Activated T-helper 2 cell treated with anti-CD3 and anti-CD28 coated beads, Interferon-gamma antibody, Interleukin-2, Interleukin-4, amounts not matched to agents 10 μg/mL and 5 μg/mL and 100 μg/mL, durations not matched to agents 14 hours and 24 hours and 36 hours (primary cell): ENCODE measurements at regions not wholly inside any gene's neighbourhood (a gene's known extent, or its start where the extent isn't known, plus 50 kb on each side); places are given as distances from the start of the nearest gene placed in this dataset.
"Not testable (repeated sequence)": the region's sequence is repeated elsewhere in the genome, so short reads cannot be mapped to it uniquely, and the experiment has no call there.

Experiments
- DNase-seq: peaks from one replicate; pipeline ENCODE4 v3.0.0; 2021; ENCODE audit warnings: low spot score
- H3K27ac Mint-ChIP-seq: one replicate; pipeline ENCODE4 v1.8.0; 2021; ENCODE audit warnings: mixed read lengths
- H3K27me3 Mint-ChIP-seq: one replicate; pipeline ENCODE4 v1.8.0; 2021; ENCODE audit warnings: low read depth, mixed read lengths
- H3K36me3 Mint-ChIP-seq: one replicate; pipeline ENCODE4 v1.8.0; 2021; ENCODE audit warnings: low read depth, mixed read lengths
- H3K4me1 Mint-ChIP-seq: one replicate; pipeline ENCODE4 v1.8.0; 2021; ENCODE audit warnings: low read depth, mixed read lengths
- H3K4me3 Mint-ChIP-seq: one replicate; pipeline ENCODE4 v1.8.0; 2021; ENCODE audit warnings: low read depth, mild to moderate bottlenecking, moderate library complexity, mixed read lengths
- H3K9me3 Mint-ChIP-seq: one replicate; pipeline ENCODE4 v1.8.0; 2021; ENCODE audit warnings: mixed read lengths
- intact Hi-C: fragments of 100-400 bp; cut with micrococcal nuclease; formaldehyde crosslinking; loops from one replicate; pipeline ENCODE4 v1.15.1; 2023

DNA sequence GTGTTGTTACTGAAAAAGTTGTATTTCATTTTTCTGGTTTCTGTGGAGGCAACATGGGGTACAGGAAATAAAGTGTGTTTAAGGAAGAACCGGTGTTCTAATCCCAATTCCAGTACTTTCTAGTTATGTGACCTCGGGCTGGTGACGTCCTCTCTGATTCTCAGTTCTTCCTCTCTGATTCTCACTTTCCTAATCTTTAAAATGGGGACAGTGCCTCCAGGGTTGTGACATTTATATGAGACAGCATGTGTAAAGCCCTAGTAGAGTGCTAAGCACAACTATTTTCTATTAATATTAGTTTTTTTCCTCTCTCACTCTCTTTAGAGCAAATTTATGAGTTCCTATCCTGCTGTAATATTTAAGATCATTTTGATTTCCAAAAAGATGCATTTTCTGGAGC lies 50.9 kb upstream of the PTPDC1 start:
- Mint-ChIP-seq H3K36me3 (peaks cover 3% of the 10 kb centered on the region), H3K9me3 (peaks cover 3% of the 10 kb centered on the region), H3K4me1 (peaks cover 15% of the 10 kb centered on the region), H3K27ac (no peak overlapping the region), H3K4me3 (no peak overlapping the region), H3K27me3 (peaks cover 8% of the 10 kb centered on the region)
- intact Hi-C loops, result no loop called here
- DNase-seq, result no peak

DNA sequence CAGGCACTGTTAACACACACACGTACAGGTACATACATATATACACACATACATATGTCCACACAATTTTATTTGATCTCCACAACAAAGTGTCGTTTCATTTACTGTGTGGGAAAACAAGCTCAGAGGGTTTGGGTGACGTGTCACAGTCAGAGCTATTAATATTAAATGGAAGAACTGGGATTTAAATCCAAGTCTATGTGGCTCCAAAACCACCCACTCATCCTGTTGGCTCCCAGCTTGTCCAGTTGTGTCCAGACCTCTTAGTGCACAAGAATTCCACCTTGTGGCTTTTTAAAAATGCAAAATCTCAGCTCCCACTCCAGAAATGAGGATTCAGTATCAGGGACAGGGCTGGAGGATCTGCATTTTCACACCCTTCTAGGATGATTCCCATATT lies 52.3 kb upstream of the PTPDC1 start:
- Mint-ChIP-seq H3K4me1 (peaks cover 15% of the 10 kb centered on the region), H3K4me3 (peak overlapping the region; percentile 88), H3K27me3 (peaks cover 8% of the 10 kb centered on the region), H3K9me3 (peaks cover 5% of the 10 kb centered on the region), H3K27ac (no peak overlapping the region), H3K36me3 (peaks cover 3% of the 10 kb centered on the region)
- DNase-seq, result no peak
- intact Hi-C loops, result no loop called here

DNA sequence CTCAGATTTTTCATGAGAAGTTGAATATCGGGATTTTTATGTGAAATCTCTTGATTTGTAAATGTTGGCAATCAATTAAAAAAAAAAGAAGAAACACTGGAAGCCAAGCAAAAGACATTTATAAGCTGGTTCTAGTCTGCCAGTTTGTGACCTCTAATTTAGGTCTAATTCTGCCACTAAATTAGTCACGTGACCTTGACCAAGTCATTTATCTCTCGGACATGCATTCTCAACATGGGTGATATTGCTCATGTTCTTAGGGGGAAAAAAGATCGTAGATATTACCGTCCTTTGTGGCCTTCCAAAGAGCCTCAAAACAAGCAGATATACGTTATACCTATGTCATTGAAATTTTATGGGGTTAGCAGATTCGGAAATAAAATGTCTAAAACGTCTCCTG lies 52.9 kb upstream of the PTPDC1 start:
- Mint-ChIP-seq H3K4me3 (peak overlapping the region; percentile 88), H3K27me3 (peaks cover 6% of the 10 kb centered on the region), H3K36me3 (peaks cover 3% of the 10 kb centered on the region), H3K9me3 (peaks cover 5% of the 10 kb centered on the region), H3K4me1 (peaks cover 15% of the 10 kb centered on the region), H3K27ac (peak overlapping the region; percentile 74)
- intact Hi-C loops, result no loop called here
- DNase-seq, result no peak

DNA sequence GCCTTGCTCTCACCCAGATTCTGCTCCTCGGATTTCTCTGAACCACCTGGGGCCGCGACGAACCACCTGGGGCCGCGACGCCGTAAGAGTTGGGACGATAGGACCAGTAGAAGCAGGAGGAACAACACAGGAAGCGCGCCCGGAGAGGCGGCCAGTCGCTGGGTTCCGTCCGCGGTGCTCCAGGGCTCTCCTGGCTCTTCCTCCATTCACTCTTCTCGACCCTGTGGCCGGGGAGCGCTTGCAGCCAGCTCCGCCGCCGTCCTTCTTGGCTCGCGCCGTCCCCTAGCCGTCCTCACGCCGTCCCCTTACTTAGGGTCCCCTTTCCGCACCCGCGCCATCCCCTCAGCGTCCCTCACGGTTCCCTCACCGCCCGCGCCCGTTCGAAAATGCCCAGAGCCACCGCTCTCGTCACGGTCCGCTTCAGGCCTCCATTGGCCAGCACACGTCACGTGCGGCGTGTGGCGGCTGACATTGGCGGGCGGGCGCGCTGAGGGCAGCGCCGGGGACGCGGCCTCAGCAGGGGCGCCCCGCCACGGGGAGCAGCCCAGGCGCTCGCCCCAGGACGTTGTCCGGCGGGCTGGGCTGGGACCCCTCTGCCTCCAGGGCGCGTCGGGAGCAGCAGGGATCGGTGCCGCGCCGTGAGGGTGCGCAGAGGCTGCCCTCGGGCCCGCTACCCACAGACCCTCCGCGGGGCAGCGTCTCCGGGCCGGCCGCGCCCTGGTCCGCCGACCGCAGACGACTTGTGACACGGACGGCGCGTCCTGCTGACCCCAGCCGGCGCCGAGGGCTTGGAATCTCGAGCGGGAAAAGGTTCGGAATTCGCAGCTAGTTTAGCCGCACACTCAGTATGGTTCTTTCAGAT lies 53.7 kb upstream of the PTPDC1 start:
- H3K27me3 Mint-ChIP-seq, result peaks cover 6% of the 10 kb centered on the region

DNA sequence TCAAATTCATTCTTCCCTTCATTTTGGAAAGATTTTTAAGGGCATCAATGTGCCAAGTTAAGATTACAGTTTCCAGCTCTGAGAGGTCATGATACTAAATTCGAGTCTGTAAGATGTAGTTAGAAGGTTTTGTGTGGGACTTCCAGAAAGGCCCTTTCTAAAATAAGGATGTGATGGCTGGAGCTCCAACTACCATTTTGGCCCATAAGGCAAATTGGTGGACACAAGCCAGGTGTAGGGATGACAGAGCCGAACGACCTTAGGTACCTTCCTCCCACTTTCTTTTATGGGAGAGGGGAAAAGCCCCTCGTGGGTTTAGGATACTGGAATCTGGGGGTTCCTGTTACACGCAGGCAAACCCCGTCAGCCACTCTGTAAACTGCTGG lies 54.3 kb upstream of the PTPDC1 start:
- Mint-ChIP-seq H3K9me3 (peaks cover 11% of the 10 kb centered on the region), H3K27ac (peak overlapping the region; percentile 88), H3K4me1 (peaks cover 15% of the 10 kb centered on the region), H3K36me3 (peaks cover 4% of the 10 kb centered on the region), H3K27me3 (peaks cover 4% of the 10 kb centered on the region), H3K4me3 (peak overlapping the region; percentile 88)
- intact Hi-C loops, result loop anchor here (1.0 kb wide), 1 partner anchor 136 kb away; no protein-coding TSS in a partner anchor
- DNase-seq, result no peak

More for the DNA sequence above, 53.7 kb upstream of the PTPDC1 start:
- Mint-ChIP-seq H3K4me1 (peaks cover 15% of the 10 kb centered on the region), H3K27ac (peak overlapping the region; percentile 88), H3K9me3 (peaks cover 5% of the 10 kb centered on the region), H3K4me3 (peak overlapping the region; percentile 88), H3K36me3 (peaks cover 3% of the 10 kb centered on the region)
- DNase-seq, result peak; percentile 78
- intact Hi-C loops, result loop anchor here (1.0 kb wide), 1 partner anchor 136 kb away; no protein-coding TSS in a partner anchor

DNA sequence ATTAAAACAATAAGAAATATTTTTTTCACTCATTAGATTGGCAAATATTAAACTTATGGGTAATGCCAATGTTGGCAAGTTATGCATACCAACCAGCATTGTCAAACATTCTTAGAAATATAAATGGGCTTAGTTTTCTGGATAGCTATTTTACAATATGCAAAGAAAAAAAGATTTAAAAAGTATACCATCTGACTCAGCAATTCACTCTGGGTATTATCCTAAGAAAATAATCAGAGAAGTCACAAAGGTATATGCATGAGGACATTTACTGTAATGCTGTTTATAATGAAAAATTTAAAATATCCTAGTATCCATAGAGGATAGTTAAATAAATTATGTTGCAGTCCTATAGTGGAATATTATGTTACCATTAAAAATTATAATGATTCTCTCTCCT lies 57.4 kb upstream of the PTPDC1 start:
- no peak overlapping the region for H3K27ac Mint-ChIP-seq
- peaks cover 15% of the 10 kb centered on the region for H3K4me1 Mint-ChIP-seq
- H3K27me3 Mint-ChIP-seq, result peaks cover 4% of the 10 kb centered on the region
- peaks cover 29% of the 10 kb centered on the region for H3K9me3 Mint-ChIP-seq
- H3K36me3 Mint-ChIP-seq, result peaks cover 6% of the 10 kb centered on the region
- intact Hi-C loops, result no loop called here
- DNase-seq, result no peak
- no peak overlapping the region for H3K4me3 Mint-ChIP-seq

DNA sequence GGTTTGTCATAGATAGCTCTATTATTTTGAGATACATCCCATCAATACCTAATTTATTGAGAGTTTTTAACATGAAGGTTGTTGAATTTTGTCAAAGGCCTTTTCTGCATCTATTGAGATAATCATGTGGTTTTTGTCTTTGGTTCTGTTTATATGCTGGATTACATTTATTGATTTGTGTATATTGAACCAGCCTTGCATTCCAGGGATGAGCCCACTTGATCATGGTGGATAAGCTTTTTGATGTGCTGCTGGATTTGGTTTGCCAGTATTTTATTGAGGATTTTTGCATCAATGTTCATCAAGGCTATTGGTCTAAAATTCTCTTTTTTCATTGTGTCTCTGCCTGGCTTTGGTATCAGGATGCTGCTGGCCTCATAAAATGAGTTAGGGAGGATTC lies 61.8 kb upstream of the PTPDC1 start:
- intact Hi-C loops, H3K4me3 Mint-ChIP-seq, H3K4me1 Mint-ChIP-seq, H3K36me3 Mint-ChIP-seq, H3K27ac Mint-ChIP-seq, DNase-seq, H3K27me3 Mint-ChIP-seq: not testable (repeated sequence)
- H3K9me3 Mint-ChIP-seq, result peaks cover 24% of the 10 kb centered on the region

DNA sequence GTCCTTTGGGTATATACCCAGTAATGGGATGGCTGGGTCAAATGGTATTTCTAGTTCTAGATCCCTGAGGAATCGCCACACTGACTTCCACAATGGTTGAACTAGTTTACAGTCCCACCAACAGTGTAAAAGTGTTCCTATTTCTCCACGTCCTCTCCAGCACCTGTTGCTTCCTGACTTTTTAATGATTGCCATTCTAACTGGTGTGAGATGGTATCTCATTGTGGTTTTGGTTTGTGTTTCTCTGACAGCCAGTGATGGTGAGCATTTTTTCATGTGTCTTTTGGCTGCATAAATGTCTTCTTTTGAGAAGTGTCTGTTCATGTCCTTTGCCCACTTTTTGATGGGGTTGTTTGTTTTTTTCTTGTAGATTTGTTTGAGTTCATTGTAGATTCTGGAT lies 63.4 kb upstream of the PTPDC1 start:
- DNase-seq, H3K4me3 Mint-ChIP-seq, H3K4me1 Mint-ChIP-seq, H3K27ac Mint-ChIP-seq, H3K27me3 Mint-ChIP-seq, H3K36me3 Mint-ChIP-seq, intact Hi-C loops: not testable (repeated sequence)
- peaks cover 24% of the 10 kb centered on the region for H3K9me3 Mint-ChIP-seq

DNA sequence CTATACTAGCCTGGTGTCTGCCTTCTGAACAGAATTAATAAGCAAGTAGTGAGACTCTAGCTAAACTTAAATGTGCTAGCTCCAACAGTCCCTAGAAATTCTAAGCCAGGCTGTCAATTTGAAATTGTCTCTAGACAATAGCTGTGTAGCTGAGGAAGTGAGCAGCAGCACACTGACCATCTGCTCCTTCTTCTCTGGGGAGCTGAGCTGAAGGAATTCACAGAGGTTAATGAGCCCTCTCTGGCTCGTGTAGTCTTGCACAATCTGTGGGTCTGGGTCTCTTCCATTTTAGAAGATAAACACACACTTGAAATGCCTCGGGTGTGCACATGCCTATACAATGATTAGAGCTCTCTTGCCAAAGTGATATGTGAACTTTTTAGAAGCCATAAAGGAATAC lies 63.5 kb upstream of the BARX1 start:
- no peak for DNase-seq
- Mint-ChIP-seq H3K36me3 (no peaks in the 10 kb centered on the region), H3K4me1 (no peaks in the 10 kb centered on the region), H3K27me3 (no peaks in the 10 kb centered on the region), H3K27ac (no peak overlapping the region), H3K4me3 (no peak overlapping the region), H3K9me3 (peaks cover 11% of the 10 kb centered on the region)
- intact Hi-C loops, result no loop called here

DNA sequence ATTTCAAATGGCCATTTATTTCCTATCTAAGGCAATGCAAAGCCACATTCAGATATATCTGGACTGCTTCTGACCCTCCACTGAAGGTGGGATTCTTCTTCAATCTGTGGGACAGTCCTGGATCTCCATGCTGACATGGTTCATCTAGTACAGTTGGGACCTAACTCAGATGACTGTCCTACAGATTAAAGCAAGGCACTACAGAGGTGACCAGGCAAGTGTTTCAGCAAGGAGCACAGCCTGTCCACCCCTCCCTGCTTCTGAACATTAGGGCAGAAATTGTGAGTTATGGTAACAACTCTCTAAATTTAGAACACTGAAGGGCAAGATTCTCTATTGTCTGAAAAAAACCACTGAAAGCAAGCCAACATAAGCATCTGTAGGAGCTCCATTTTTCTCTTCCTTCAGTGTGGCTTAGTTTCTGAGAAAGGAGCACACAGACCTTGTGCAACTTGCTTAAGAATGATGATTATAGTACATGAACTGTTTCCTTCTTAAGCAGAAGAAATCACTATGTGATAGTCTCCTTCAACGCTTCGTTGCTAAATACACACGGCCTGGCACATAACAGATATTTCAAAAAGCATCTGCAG lies 62.9 kb upstream of the BARX1 start:
- H3K9me3 Mint-ChIP-seq, result peaks cover 7% of the 10 kb centered on the region
- no peaks in the 10 kb centered on the region for H3K36me3 Mint-ChIP-seq
- H3K27ac Mint-ChIP-seq, result no peak overlapping the region
- intact Hi-C loops, result no loop called here
- DNase-seq, result no peak
- H3K4me1 Mint-ChIP-seq, result no peaks in the 10 kb centered on the region
- no peaks in the 10 kb centered on the region for H3K27me3 Mint-ChIP-seq
- H3K4me3 Mint-ChIP-seq, result no peak overlapping the region

DNA sequence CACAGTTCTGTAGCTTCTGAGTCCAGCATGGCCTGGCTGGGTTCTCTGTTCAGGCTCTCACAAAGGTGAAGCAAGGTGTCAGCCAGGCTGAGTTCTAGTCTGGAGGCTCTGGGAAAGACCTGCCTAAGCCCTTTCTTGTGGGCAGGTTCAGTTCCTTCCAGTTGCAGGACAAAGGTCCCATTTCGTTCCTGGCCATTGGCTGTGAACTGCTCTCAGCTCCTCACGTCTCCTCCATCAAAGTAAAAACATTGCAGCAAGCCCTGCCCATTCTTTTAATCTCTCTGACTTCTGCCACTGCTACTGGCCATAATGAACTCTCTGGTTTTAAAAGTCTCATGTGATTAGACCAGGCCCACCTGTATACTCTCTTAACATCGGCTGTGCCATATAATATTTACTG lies 61.6 kb upstream of the BARX1 start:
- intact Hi-C loops, result no loop called here
- no peak for DNase-seq
- H3K36me3 Mint-ChIP-seq, result no peaks in the 10 kb centered on the region

DNA sequence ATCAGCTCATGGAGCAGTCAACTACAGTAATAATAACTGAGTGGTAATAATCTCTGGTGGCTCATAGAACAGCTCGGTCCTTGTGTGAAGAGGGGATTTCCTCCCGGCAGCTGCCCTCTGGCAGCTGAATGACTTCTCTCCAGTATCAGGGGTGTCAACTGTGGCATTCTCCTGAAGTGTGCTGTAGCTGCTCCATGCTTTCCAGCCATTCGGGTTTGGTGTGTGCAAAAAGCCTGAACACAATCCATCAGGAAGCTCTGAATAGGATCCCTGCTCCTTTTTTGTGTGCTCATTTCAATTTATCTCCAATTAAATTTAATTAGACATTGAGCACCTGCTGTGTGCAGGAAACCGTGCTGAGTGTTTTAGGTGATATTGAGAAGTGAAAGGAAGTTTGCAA lies 59.8 kb upstream of the BARX1 start:
- Mint-ChIP-seq H3K27ac (no peak overlapping the region), H3K4me1 (no peaks in the 10 kb centered on the region), H3K4me3 (no peak overlapping the region), H3K27me3 (peaks cover 6% of the 10 kb centered on the region), H3K36me3 (no peaks in the 10 kb centered on the region), H3K9me3 (no peaks in the 10 kb centered on the region)
- intact Hi-C loops, result loop anchor here (5.0 kb wide), 1 partner anchor 197 kb away; no protein-coding TSS in a partner anchor
- no peak for DNase-seq

More for the DNA sequence above, 61.6 kb upstream of the BARX1 start:
- Mint-ChIP-seq H3K4me3 (no peak overlapping the region), H3K4me1 (no peaks in the 10 kb centered on the region), H3K9me3 (no peaks in the 10 kb centered on the region), H3K27me3 (peaks cover 4% of the 10 kb centered on the region), H3K27ac (no peak overlapping the region)

DNA sequence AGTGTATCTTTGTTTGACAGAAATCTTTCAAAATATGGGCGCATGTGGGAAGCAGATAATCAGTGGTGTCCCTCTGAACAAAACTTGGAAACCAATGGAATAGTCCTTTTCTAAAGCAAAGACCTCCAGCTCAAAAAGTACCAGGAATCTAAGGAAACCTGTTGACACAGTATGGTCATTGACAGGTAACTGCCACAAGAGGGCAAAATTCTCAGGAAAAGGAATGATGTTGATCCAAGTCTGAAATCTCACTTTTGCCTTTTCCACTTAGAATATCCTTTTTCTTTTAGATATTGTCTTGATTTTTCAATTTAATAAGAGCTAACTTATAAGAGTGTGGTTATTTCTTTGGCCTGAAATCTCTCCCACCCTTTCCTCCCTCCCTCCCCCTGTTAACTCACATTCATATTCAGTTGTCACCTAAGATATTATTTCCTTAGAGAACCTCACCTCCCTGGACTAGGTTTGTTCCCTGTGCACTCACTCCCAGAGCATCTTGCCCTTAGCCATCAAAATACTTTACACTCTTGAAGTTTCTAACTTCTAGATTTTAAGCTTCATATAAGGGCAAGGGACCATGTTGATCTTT lies 59.0 kb upstream of the BARX1 start:
- Mint-ChIP-seq H3K27ac (no peak overlapping the region), H3K4me1 (no peaks in the 10 kb centered on the region), H3K4me3 (no peak overlapping the region), H3K27me3 (peaks cover 6% of the 10 kb centered on the region), H3K9me3 (no peaks in the 10 kb centered on the region), H3K36me3 (no peaks in the 10 kb centered on the region)
- DNase-seq, result no peak
- intact Hi-C loops, result loop anchor here (5.0 kb wide), 1 partner anchor 198 kb away; no protein-coding TSS in a partner anchor
